Adrenal gland (tissue), 5 donors: ENCODE measurements at regions not wholly inside any gene's neighbourhood (a gene's known extent, or its start where the extent isn't known, plus 50 kb on each side); places are given as distances from the start of the nearest gene placed in this dataset.

ENCODE experiments used
- CTCF ChIP-seq, 6 experiments: fragments of 450-650 bp in 4 of 6; fragments of 200-600 bp in 2 of 6; sonication (generic) in 1 of 6; IDR thresholded peaks; 1 replicate in 5 of 6; 2 replicates in 1 of 6; pipeline versions ENCODE4 v1.5.1 to v1.8.0; 2016 to 2021; ENCODE audit warnings: antibody characterized with exemption in 6 of 6, mild to moderate bottlenecking in 2 of 6, moderate library complexity in 1 of 6
- POLR2A ChIP-seq, 2 donors: fragments of 450-650 bp; IDR thresholded peaks; one replicate each; pipeline ENCODE4 v1.6.1; 2017; ENCODE audit warnings: antibody characterized with exemption in 2 of 2, mild to moderate bottlenecking in 2 of 2, moderate library complexity in 1 of 2
- donor health status: DM: no; HTN: no; CAD: no.

DNA sequence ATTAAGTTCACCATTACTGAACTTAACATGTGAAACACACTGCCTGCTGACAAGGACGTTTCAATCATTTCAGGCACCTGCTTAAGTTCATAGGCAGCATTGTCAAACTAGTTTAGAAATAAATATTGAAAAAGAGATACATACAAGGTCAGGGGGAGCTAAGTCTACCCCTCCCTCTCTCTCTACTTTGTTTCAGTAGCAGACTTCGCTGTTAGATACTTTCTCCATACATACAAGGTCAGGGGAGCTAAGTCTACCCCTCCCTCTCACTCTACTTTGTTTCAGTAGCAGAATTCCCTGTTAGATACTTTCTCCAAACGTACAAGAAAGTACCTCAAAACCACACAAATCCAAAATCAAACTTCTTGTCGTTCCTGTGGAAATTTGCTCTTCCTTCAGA, 387.4 kb upstream of the PDE4D start:
- TF ChIP-seq CTCF (IDR thresholded peaks at IDR 0.05) (no peak), POLR2A (IDR thresholded peaks at IDR 0.05) (no peak)
